Transverse colon (tissue), 4 donors: ENCODE measurements at regions not wholly inside any gene's neighbourhood (a gene's known extent, or its start where the extent isn't known, plus 50 kb on each side); places are given as distances from the start of the nearest gene placed in this dataset.
"Not testable (repeated sequence)": the region's sequence is repeated elsewhere in the genome, so short reads cannot be mapped to it uniquely, and the experiment has no call there.

Experiments
- CTCF ChIP-seq, 5 experiments: fragments of 200-600 bp in 3 of 5; fragments of 450-650 bp in 2 of 5; sonication (generic) in 3 of 5; IDR thresholded peaks; 1 replicate in 2 of 5; 2 replicates in 3 of 5; pipeline ENCODE4 v1.5.1; 2016 to 2017; ENCODE audit warnings: antibody characterized with exemption in 5 of 5, inconsistent platforms in 3 of 5, mild to moderate bottlenecking in 2 of 5, moderate library complexity in 1 of 5
- POLR2AphosphoS5 ChIP-seq, 3 donors: sonication (generic); formaldehyde crosslinking; IDR thresholded peaks; one replicate each; pipeline ENCODE4 v1.6.1; 2016; ENCODE audit warnings: antibody characterized with exemption in 3 of 3

DNA sequence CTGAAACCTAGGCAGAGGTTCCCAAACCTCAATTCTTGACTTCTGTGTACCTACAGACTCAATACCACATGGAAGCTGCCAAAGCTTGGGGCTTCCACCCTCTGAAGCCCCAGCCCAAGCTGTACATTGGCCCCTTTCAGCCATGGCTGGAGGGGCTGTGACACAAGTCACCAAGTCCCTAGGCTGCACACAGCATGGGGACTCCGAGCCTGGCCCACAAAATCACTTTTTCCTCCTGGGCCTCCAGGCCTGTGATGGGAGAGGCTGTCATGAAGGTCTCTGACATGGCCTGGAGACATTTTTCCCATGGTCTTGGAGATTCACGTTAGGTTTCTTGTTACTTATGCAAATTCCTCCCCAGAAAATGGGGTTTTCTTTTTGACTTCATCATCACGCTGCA is 217.5 kb upstream of the ALCAM start:
- TF ChIP-seq POLR2AphosphoS5, CTCF (IDR thresholded peaks at IDR 0.05): not testable (repeated sequence)
